ENCODE measurements at regions not wholly inside any gene's neighbourhood (a gene's known extent, or its start where the extent isn't known, plus 50 kb on each side); places are given as distances from the start of the nearest gene placed in this dataset.

GRCh38 chr5:52560366-52560765, 227.3 kb upstream of the ITGA1 start:
- no peak overlapping the region for H3K27ac Mint-ChIP-seq
- H3K9me3 Mint-ChIP-seq, result peaks cover 0 to 4% (median 0%) of the 10 kb centered on the region in 7 donors
- H3K36me3 Mint-ChIP-seq, result no peaks in the 10 kb centered on the region
- H3K27me3 Mint-ChIP-seq, result no peaks in the 10 kb centered on the region
- no peak overlapping the region for H3K4me3 Mint-ChIP-seq
- no peaks in the 10 kb centered on the region for H3K4me1 Mint-ChIP-seq
- DNase-seq (no peak), ATAC-seq (ENCODE audit: low read depth in 2 of 2) (no peak)

DNA sequence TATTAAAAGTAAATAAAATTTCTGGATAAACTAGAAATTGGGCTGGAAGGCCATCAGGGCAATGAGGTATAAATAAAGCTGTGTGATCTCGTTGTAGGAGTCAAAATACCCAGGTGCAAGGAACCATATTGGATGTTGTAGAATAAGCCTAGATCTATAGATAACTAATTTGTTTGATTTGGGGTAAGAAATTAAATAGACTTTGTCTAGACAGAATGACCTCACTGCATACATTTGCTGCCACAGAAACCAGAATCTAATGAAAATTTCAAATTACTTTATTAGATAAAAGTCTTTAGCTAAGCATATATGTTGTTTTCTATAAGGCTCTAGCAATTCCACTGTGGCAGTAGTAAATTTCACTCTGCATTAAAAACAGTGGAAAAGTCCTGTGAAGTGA, 225.2 kb upstream of the ITGA1 start:
- no peak for DNase-seq
- Mint-ChIP-seq H3K36me3 (no peaks in the 10 kb centered on the region), H3K27me3 (no peaks in the 10 kb centered on the region), H3K4me3 (no peak overlapping the region), H3K9me3 (peaks cover 0 to 3% (median 0%) of the 10 kb centered on the region in 7 donors), H3K4me1 (no peaks in the 10 kb centered on the region), H3K27ac (no peak overlapping the region)
- ATAC-seq (ENCODE audit: low read depth in 2 of 2), result no peak

GRCh38 chr5:52564587-52564986, 223.1 kb upstream of the ITGA1 start:
- no peaks in the 10 kb centered on the region for H3K27me3 Mint-ChIP-seq
- peaks cover 0 to 12% (median 2%) of the 10 kb centered on the region in 7 donors for H3K9me3 Mint-ChIP-seq
- H3K4me1 Mint-ChIP-seq, result no peaks in the 10 kb centered on the region
- H3K27ac Mint-ChIP-seq, result no peak overlapping the region
- ATAC-seq (ENCODE audit: low read depth in 2 of 2), result no peak
- H3K36me3 Mint-ChIP-seq, result no peaks in the 10 kb centered on the region
- H3K4me3 Mint-ChIP-seq, result no peak overlapping the region
- no peak for DNase-seq

DNA sequence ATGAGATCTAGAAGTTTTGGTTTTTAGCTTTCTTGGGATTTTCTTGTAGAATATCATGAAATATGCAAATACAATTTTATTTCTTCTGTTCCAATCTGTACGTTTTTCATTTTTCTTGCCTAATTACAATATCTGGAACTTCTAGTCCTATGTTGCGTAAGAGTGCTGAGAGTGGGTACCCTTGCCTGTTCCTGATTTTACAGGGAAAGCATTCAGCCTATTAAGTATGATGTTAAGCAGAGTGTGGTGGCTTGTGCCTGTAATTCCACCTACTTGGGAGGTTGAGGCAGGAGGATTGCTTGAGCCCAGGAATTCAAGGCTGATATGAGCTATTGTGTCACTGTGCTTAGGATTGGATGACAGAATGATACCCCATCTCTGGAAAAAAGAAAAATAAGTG, 210.2 kb upstream of the ITGA1 start:
- H3K27ac Mint-ChIP-seq, result no peak overlapping the region
- H3K4me1 Mint-ChIP-seq, result no peaks in the 10 kb centered on the region
- peaks cover 0 to 6% (median 2%) of the 10 kb centered on the region in 7 donors for H3K9me3 Mint-ChIP-seq
- no peaks in the 10 kb centered on the region for H3K27me3 Mint-ChIP-seq
- no peak overlapping the region for H3K4me3 Mint-ChIP-seq
- DNase-seq (no peak), ATAC-seq (ENCODE audit: low read depth in 2 of 2) (no peak)
- H3K36me3 Mint-ChIP-seq, result no peaks in the 10 kb centered on the region

GRCh38 chr5:52579391-52579790, 208.3 kb upstream of the ITGA1 start:
- no peak for DNase-seq
- Mint-ChIP-seq H3K4me1 (no peaks in the 10 kb centered on the region), H3K27ac (no peak overlapping the region), H3K27me3 (no peaks in the 10 kb centered on the region), H3K36me3 (no peaks in the 10 kb centered on the region), H3K9me3 (peaks cover 0 to 6% (median 5%) of the 10 kb centered on the region in 7 donors), H3K4me3 (no peak overlapping the region)
- no peak for ATAC-seq (ENCODE audit: low read depth in 2 of 2)

GRCh38 chr5:52580921-52581320, 206.8 kb upstream of the ITGA1 start:
- no peak overlapping the region for H3K27ac Mint-ChIP-seq
- H3K4me1 Mint-ChIP-seq, result no peaks in the 10 kb centered on the region
- H3K27me3 Mint-ChIP-seq, result no peaks in the 10 kb centered on the region
- no peaks in the 10 kb centered on the region for H3K36me3 Mint-ChIP-seq
- DNase-seq, result no peak
- peaks cover 0 to 6% (median 2%) of the 10 kb centered on the region in 7 donors for H3K9me3 Mint-ChIP-seq
- no peak overlapping the region for H3K4me3 Mint-ChIP-seq
- no peak for ATAC-seq (ENCODE audit: low read depth in 2 of 2)

DNA sequence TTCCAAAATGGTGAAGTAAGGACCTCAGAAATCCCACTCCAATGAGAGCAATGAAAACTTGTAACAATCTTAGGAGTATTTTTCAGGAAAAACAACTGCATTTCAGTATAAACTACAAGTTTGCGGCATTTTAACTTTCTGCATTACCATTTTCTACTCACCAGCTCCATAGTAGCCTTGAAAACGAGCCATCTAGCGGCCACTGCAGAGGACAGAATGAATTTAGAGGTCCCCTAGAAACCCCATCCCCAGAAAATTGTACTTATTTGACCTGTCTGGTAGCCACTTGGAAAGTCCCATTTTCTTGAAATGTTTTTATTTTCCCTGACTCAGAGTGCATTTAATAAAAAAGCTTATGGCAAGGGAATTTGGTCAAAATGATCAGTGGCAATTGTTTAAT, 205.4 kb upstream of the ITGA1 start:
- H3K27me3 Mint-ChIP-seq, result no peaks in the 10 kb centered on the region
- no peak for DNase-seq
- ATAC-seq (ENCODE audit: low read depth in 2 of 2), result no peak
- H3K4me1 Mint-ChIP-seq, result no peaks in the 10 kb centered on the region
- H3K27ac Mint-ChIP-seq, result no peak overlapping the region
- peaks cover 0 to 6% (median 2%) of the 10 kb centered on the region in 7 donors for H3K9me3 Mint-ChIP-seq
- H3K36me3 Mint-ChIP-seq, result no peaks in the 10 kb centered on the region
- H3K4me3 Mint-ChIP-seq, result no peak overlapping the region

- H3K4me3 Mint-ChIP-seq, result no peak overlapping the region
- H3K9me3 Mint-ChIP-seq, result peaks cover 0 to 2% (median 0%) of the 10 kb centered on the region in 7 donors
- H3K27me3 Mint-ChIP-seq, result no peaks in the 10 kb centered on the region
- no peak for DNase-seq
- no peak overlapping the region for H3K27ac Mint-ChIP-seq
- H3K4me1 Mint-ChIP-seq, result no peaks in the 10 kb centered on the region
- H3K36me3 Mint-ChIP-seq, result no peaks in the 10 kb centered on the region
- no peak for ATAC-seq (ENCODE audit: low read depth in 2 of 2)
Measured at GRCh38 chr5:52587131-52587530, 200.6 kb upstream of the ITGA1 start.

DNA sequence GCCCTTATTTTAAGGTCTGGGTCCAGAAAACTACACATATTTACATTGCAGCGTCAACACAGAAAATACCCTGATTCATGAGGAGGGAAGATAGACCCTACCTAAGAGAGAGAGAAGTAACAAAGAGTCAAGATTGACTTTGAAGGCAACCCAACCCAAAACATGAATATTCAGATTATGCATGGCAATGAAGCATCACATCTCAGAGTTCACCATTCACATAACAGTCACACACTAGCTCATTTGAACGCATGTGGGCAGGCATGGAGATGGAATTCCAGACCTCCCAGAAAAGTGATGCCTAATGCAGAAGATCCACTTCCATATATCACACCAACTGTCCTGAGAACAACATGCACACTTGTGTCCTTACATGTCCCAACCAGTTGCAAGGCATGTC, 190.1 kb upstream of the ITGA1 start:
- H3K27ac Mint-ChIP-seq, result no peak overlapping the region
- ATAC-seq (ENCODE audit: low read depth in 2 of 2), result no peak
- no peaks in the 10 kb centered on the region for H3K4me1 Mint-ChIP-seq
- peaks cover 0 to 9% (median 1%) of the 10 kb centered on the region in 7 donors for H3K9me3 Mint-ChIP-seq
- no peaks in the 10 kb centered on the region for H3K27me3 Mint-ChIP-seq
- DNase-seq, result no peak
- no peak overlapping the region for H3K4me3 Mint-ChIP-seq
- H3K36me3 Mint-ChIP-seq, result no peaks in the 10 kb centered on the region

DNA sequence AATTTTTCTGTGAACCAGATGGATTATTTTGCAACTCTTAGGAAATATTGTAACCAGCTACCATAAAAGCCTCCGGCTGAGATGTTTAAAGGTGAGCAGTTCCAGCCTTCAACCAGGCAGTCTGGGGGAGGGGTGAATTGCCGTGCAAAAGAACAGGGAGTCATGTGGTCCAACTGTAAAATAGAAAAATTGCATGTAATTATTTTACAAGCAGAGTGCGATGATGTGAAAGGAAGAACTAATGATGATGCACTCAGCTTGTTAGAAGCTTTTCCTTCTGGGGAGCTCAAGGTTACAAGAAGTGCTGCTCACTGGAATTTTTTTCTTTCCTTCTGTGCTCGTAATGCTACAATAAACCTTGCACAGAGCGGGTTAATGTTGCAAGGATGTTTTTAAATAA, 188.7 kb upstream of the ITGA1 start:
- Mint-ChIP-seq H3K4me1 (no peaks in the 10 kb centered on the region), H3K27ac (no peak overlapping the region), H3K27me3 (no peaks in the 10 kb centered on the region), H3K9me3 (peaks cover 0 to 9% (median 1%) of the 10 kb centered on the region in 7 donors), H3K4me3 (no peak overlapping the region), H3K36me3 (no peaks in the 10 kb centered on the region)
- no peak for ATAC-seq (ENCODE audit: low read depth in 2 of 2)
- DNase-seq, result no peak

GRCh38 chr5:52603778-52604554, 183.8 kb upstream of the ITGA1 start:
- H3K4me1 Mint-ChIP-seq, result no peaks in the 10 kb centered on the region
- H3K36me3 Mint-ChIP-seq, result no peaks in the 10 kb centered on the region
- no peak for DNase-seq
- ATAC-seq (ENCODE audit: low read depth in 2 of 2), result no peak
- H3K9me3 Mint-ChIP-seq, result peaks cover 0 to 3% (median 0%) of the 10 kb centered on the region in 7 donors
- H3K4me3 Mint-ChIP-seq, result no peak overlapping the region
- no peaks in the 10 kb centered on the region for H3K27me3 Mint-ChIP-seq
- no peak overlapping the region for H3K27ac Mint-ChIP-seq

GRCh38 chr5:52605317-52606313, 182.1 kb upstream of the ITGA1 start:
- Mint-ChIP-seq H3K4me1 (no peaks in the 10 kb centered on the region), H3K4me3 (no peak overlapping the region), H3K27ac (no peak overlapping the region), H3K27me3 (no peaks in the 10 kb centered on the region), H3K9me3 (peaks cover 0 to 8% (median 0%) of the 10 kb centered on the region in 7 donors), H3K36me3 (no peaks in the 10 kb centered on the region)
- no peak for ATAC-seq (ENCODE audit: low read depth in 2 of 2)
- DNase-seq, result no peak

DNA sequence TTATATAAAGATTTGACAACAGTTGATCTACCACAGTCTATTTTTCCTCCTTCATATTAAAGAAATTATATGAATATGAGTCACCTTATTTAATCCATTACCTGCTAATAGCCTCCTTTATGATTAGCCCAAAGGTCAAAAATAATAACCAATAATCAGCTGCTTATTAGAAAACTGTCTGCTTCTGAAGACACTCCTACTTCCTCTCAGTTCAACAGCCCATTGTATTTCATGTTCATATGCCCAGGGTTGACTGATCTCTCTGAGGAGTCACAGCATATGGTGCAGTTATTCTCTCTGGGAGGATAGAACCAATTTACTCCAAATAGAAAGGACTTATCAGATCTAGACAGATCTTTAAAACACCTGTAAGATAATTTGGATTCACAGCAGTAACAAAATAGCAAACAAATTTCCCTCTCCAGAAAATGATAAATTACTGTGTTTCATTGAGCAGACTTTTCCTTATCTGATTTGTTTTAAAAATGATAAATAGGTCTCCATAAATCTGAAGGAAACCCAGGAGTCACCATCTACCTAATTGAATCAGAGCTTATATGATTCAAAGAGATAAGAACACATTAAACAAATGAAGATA, 180.4 kb upstream of the ITGA1 start:
- no peak for DNase-seq
- peaks cover 0 to 8% (median 2%) of the 10 kb centered on the region in 7 donors for H3K9me3 Mint-ChIP-seq
- H3K36me3 Mint-ChIP-seq, result no peaks in the 10 kb centered on the region
- no peak for ATAC-seq (ENCODE audit: low read depth in 2 of 2)
- no peaks in the 10 kb centered on the region for H3K4me1 Mint-ChIP-seq
- no peaks in the 10 kb centered on the region for H3K27me3 Mint-ChIP-seq
- no peak overlapping the region for H3K4me3 Mint-ChIP-seq
- no peak overlapping the region for H3K27ac Mint-ChIP-seq

All from naive B cell (primary cell).